ENCODE measurements at regions not wholly inside any gene's neighbourhood (a gene's known extent, or its start where the extent isn't known, plus 50 kb on each side); places are given as distances from the start of the nearest gene placed in this dataset.

- H3K36me3 ChIP-seq (ENCODE audit: insufficient read depth, low read length), result no peaks in the 10 kb centered on the region
- H3K9ac ChIP-seq (ENCODE audit: low read depth, low read length, poor library complexity, severe bottlenecking), result no peak overlapping the region
- no peak overlapping the region for H3K4me3 ChIP-seq (ENCODE audit: low read length, poor library complexity, severe bottlenecking)
- no peaks in the 10 kb centered on the region for H3K79me2 ChIP-seq (ENCODE audit: insufficient read depth, low read length)
- peaks cover 3% of the 10 kb centered on the region for H3K4me1 ChIP-seq (ENCODE audit: insufficient read depth, low read length, poor library complexity, severe bottlenecking)
- no peaks in the 10 kb centered on the region for H3K27me3 ChIP-seq (ENCODE audit: insufficient read depth, low read length, poor library complexity, severe bottlenecking)
- H3K4me2 ChIP-seq (ENCODE audit: low read depth, low read length, poor library complexity, severe bottlenecking), result no peak overlapping the region
- no peak overlapping the region for H2AFZ ChIP-seq (ENCODE audit: low read length)
- H3F3A ChIP-seq (ENCODE audit: low read depth), result no peaks in the 10 kb centered on the region
- TF ChIP-seq CTCF (conservative IDR thresholded peaks at IDR 0.05; ENCODE audit: low read length), result no peak
- no peak for TF ChIP-seq EZH2phosphoT487 (IDR thresholded peaks at IDR 0.05; ENCODE audit: borderline replicate concordance)
- no peaks in the 10 kb centered on the region for H3K9me2 ChIP-seq (replicated peaks; ENCODE audit: low read depth, low read length)
- H4K20me1 ChIP-seq (ENCODE audit: insufficient read depth, low read length, poor library complexity, severe bottlenecking), result no peaks in the 10 kb centered on the region
- no peaks in the 10 kb centered on the region for H3K9me3 ChIP-seq (ENCODE audit: insufficient read depth, low read depth, low read length)
These were observed 135.0 kb downstream of the SP3 start for GRCh38 chr2:173830170-173830569.

GRCh38 chr2:173831312-173832229, 133.6 kb downstream of the SP3 start:
- peaks cover 3% of the 10 kb centered on the region for H3K4me1 ChIP-seq (ENCODE audit: insufficient read depth, low read length, poor library complexity, severe bottlenecking)
- no peaks in the 10 kb centered on the region for H4K20me1 ChIP-seq (ENCODE audit: insufficient read depth, low read length, poor library complexity, severe bottlenecking)
- H3F3A ChIP-seq (ENCODE audit: low read depth), result no peaks in the 10 kb centered on the region
- H2AFZ ChIP-seq (ENCODE audit: low read length), result peak overlapping the region; percentile 42; the same call in 1 of the 2 replicates
- no peak for TF ChIP-seq CTCF (conservative IDR thresholded peaks at IDR 0.05; ENCODE audit: low read length)
- no peak for TF ChIP-seq EZH2phosphoT487 (IDR thresholded peaks at IDR 0.05; ENCODE audit: borderline replicate concordance)
- H3K4me3 ChIP-seq (ENCODE audit: low read length, poor library complexity, severe bottlenecking), result no peak overlapping the region
- no peaks in the 10 kb centered on the region for H3K9me2 ChIP-seq (replicated peaks; ENCODE audit: low read depth, low read length)
- no peak overlapping the region for H3K9ac ChIP-seq (ENCODE audit: low read depth, low read length, poor library complexity, severe bottlenecking)
- H3K79me2 ChIP-seq (ENCODE audit: insufficient read depth, low read length), result no peaks in the 10 kb centered on the region
- no peaks in the 10 kb centered on the region for H3K36me3 ChIP-seq (ENCODE audit: insufficient read depth, low read length)
- H3K27me3 ChIP-seq (ENCODE audit: insufficient read depth, low read length, poor library complexity, severe bottlenecking), result no peaks in the 10 kb centered on the region
- no peaks in the 10 kb centered on the region for H3K9me3 ChIP-seq (ENCODE audit: insufficient read depth, low read depth, low read length)
- no peak overlapping the region for H3K4me2 ChIP-seq (ENCODE audit: low read depth, low read length, poor library complexity, severe bottlenecking)

GRCh38 chr2:173834141-173834540, 131.0 kb downstream of the SP3 start:
- no peak for TF ChIP-seq EZH2phosphoT487 (IDR thresholded peaks at IDR 0.05; ENCODE audit: borderline replicate concordance)
- TF ChIP-seq CTCF (conservative IDR thresholded peaks at IDR 0.05; ENCODE audit: low read length), result no peak
- no peak overlapping the region for H3K4me2 ChIP-seq (ENCODE audit: low read depth, low read length, poor library complexity, severe bottlenecking)

More at GRCh38 chr2:173834141-173834540, 131.0 kb downstream of the SP3 start:
- no peaks in the 10 kb centered on the region for H3K9me3 ChIP-seq (ENCODE audit: insufficient read depth, low read depth, low read length)
- H3K27me3 ChIP-seq (ENCODE audit: insufficient read depth, low read length, poor library complexity, severe bottlenecking), result no peaks in the 10 kb centered on the region
- peaks cover 3% of the 10 kb centered on the region for H3K4me1 ChIP-seq (ENCODE audit: insufficient read depth, low read length, poor library complexity, severe bottlenecking)
- H3F3A ChIP-seq (ENCODE audit: low read depth), result no peaks in the 10 kb centered on the region
- no peak overlapping the region for H2AFZ ChIP-seq (ENCODE audit: low read length)
- H3K9me2 ChIP-seq (replicated peaks; ENCODE audit: low read depth, low read length), result no peaks in the 10 kb centered on the region
- no peak overlapping the region for H3K4me3 ChIP-seq (ENCODE audit: low read length, poor library complexity, severe bottlenecking)
- H3K36me3 ChIP-seq (ENCODE audit: insufficient read depth, low read length), result no peaks in the 10 kb centered on the region
- H3K79me2 ChIP-seq (ENCODE audit: insufficient read depth, low read length), result no peaks in the 10 kb centered on the region
- H3K9ac ChIP-seq (ENCODE audit: low read depth, low read length, poor library complexity, severe bottlenecking), result no peak overlapping the region
- no peaks in the 10 kb centered on the region for H4K20me1 ChIP-seq (ENCODE audit: insufficient read depth, low read length, poor library complexity, severe bottlenecking)
